ENCODE measurements at regions not wholly inside any gene's neighbourhood (a gene's known extent, or its start where the extent isn't known, plus 50 kb on each side); places are given as distances from the start of the nearest gene placed in this dataset.

DNA sequence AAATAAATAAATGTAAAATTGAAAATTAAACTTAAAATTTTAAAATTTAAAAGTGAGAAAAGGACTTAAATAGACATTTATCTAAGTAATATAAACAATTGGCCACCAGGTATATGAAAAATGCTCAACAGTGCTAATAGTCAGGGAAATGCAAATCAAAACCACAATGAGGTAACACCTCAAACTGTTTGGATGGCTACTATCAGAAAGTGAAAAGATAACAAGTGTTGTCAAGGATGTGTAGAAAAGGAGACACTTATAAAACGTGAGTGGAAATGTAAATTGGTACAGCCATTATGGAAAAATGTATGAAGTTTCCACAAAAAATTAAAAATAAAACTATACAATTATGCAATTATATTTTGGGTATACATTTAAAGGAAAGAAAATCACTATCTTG lies 752.2 kb downstream of the EFNB2 start:
- Histone ChIP-seq H3K27ac (ENCODE audit: low read length) (no peak overlapping the region), H3K27me3 (ENCODE audit: control insufficient read depth in 1 of 2, insufficient read depth in 2 of 2, low read length in 2 of 2) (no peaks in the 10 kb centered on the region), H3K4me1 (ENCODE audit: control insufficient read depth, insufficient read depth, low read length) (no peaks in the 10 kb centered on the region), H3K4me3 (ENCODE audit: low read length in 2 of 2) (no peak overlapping the region), H3K36me3 (ENCODE audit: control insufficient read depth in 2 of 2, insufficient read depth in 2 of 2, low read length in 2 of 2) (no peaks in the 10 kb centered on the region), H3K9ac (ENCODE audit: low read length in 2 of 2) (no peak overlapping the region), H3K9me3 (ENCODE audit: control insufficient read depth in 2 of 2, low read length in 2 of 2) (no peaks in the 10 kb centered on the region)

DNA sequence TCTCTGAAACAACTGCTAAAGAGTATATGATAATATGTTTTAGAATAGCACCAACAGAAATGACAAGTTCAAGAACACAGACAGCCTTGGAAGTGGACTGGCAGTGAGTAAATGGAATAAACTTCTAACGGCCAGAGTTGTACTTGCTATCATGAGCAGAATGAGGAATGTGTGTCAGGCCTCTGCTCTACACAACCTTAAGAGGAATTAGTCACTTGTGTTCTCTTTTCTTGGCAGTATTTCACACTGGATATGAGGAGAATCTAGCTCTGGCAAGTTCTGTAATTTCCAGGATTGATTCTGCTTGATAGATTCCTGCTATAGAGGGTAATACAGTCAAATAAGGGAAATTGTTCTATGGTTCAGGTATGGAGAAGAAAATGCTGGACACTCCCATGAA lies 757.3 kb downstream of the EFNB2 start:
- no peak overlapping the region for H3K9ac ChIP-seq (ENCODE audit: low read length in 2 of 2)
- no peak overlapping the region for H3K4me3 ChIP-seq (ENCODE audit: low read length in 2 of 2)
- H3K36me3 ChIP-seq (ENCODE audit: control insufficient read depth in 2 of 2, insufficient read depth in 2 of 2, low read length in 2 of 2): no peaks in the 10 kb centered on the region
- H3K9me3 ChIP-seq (ENCODE audit: control insufficient read depth in 2 of 2, low read length in 2 of 2): no peaks in the 10 kb centered on the region
- H3K27ac ChIP-seq (ENCODE audit: low read length): no peak overlapping the region
- H3K27me3 ChIP-seq (ENCODE audit: control insufficient read depth in 1 of 2, insufficient read depth in 2 of 2, low read length in 2 of 2): no peaks in the 10 kb centered on the region
- no peaks in the 10 kb centered on the region for H3K4me1 ChIP-seq (ENCODE audit: control insufficient read depth, insufficient read depth, low read length)

DNA sequence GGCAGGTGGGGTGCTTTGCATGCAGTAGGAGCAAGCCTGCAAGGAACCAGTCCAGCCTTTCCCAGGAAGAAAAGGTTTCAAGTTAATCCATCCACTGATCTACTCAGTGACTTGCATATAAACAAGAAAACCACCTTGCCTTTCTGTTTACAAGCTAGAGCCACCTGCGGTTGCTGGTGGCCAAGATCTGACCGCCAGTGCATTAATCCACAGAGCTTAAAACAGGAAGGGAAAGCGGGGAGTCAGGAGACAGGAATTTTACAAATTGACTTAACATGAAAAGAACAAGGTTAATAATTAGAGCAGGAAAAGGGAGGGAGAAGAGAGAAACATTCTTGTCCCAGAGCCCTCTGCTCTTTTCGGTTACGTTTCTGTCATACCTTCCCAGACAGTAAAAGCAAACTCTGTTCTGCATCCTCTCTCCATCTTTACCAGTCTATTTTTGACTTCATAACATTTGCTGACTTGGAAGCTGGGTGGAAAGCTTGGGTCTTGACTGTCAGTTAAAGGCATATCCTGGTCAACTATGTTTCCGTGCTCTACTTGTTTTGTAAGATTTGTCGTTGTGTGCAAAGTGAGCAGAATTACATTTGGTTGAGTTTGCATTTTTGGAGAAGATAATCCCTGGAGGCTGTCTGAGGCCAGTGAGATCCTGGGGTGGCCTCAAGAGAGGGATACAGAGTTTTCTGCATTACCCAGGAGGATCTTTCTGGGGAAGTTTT lies 760.6 kb downstream of the EFNB2 start:
- H3K27ac ChIP-seq (ENCODE audit: low read length): no peak overlapping the region
- H3K9ac ChIP-seq (ENCODE audit: low read length in 2 of 2): no peak overlapping the region
- no peaks in the 10 kb centered on the region for H3K27me3 ChIP-seq (ENCODE audit: control insufficient read depth in 1 of 2, insufficient read depth in 2 of 2, low read length in 2 of 2)
- H3K9me3 ChIP-seq (ENCODE audit: control insufficient read depth in 2 of 2, low read length in 2 of 2): no peaks in the 10 kb centered on the region
- H3K4me3 ChIP-seq (ENCODE audit: low read length in 2 of 2): peak overlapping the region in 1 of 2 donors; percentile 9
- no peaks in the 10 kb centered on the region for H3K4me1 ChIP-seq (ENCODE audit: control insufficient read depth, insufficient read depth, low read length)
- H3K36me3 ChIP-seq (ENCODE audit: control insufficient read depth in 2 of 2, insufficient read depth in 2 of 2, low read length in 2 of 2): no peaks in the 10 kb centered on the region

DNA sequence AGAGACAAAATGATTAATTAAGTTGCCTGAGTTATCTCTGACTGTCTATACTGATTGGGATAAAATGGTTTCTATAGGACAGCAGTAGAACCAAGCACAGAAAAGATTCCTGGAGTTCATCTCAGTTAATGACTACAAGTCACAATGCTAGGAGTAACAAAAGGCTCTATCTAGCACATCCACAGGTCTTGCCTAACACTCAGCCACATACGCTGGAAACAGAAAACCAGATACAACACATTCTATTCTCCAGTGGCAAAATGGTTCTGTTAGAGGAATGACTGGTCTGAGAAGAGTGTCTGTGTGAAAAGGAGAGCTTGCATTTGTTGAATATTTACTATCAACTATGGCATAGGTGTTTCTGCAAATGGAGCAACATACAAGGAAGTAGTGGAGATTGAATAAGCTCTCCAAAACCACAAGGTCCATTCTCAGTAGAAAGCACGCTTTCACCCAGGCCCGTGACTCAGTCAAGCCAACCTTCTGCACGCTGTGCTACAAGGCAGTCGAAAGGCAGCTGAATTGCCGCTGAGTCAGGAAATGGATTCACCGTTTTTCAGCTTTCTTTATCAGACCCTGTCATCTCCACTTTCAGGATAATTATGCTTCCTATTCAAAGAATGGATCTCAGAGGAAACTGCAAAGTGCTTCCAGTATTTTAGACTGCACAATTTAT lies 761.5 kb downstream of the EFNB2 start:
- no peak overlapping the region for H3K4me3 ChIP-seq (ENCODE audit: low read length in 2 of 2)
- no peaks in the 10 kb centered on the region for H3K27me3 ChIP-seq (ENCODE audit: control insufficient read depth in 1 of 2, insufficient read depth in 2 of 2, low read length in 2 of 2)
- H3K4me1 ChIP-seq (ENCODE audit: control insufficient read depth, insufficient read depth, low read length): no peaks in the 10 kb centered on the region
- no peaks in the 10 kb centered on the region for H3K36me3 ChIP-seq (ENCODE audit: control insufficient read depth in 2 of 2, insufficient read depth in 2 of 2, low read length in 2 of 2)
- no peaks in the 10 kb centered on the region for H3K9me3 ChIP-seq (ENCODE audit: control insufficient read depth in 2 of 2, low read length in 2 of 2)
- no peak overlapping the region for H3K9ac ChIP-seq (ENCODE audit: low read length in 2 of 2)
- no peak overlapping the region for H3K27ac ChIP-seq (ENCODE audit: low read length)

DNA sequence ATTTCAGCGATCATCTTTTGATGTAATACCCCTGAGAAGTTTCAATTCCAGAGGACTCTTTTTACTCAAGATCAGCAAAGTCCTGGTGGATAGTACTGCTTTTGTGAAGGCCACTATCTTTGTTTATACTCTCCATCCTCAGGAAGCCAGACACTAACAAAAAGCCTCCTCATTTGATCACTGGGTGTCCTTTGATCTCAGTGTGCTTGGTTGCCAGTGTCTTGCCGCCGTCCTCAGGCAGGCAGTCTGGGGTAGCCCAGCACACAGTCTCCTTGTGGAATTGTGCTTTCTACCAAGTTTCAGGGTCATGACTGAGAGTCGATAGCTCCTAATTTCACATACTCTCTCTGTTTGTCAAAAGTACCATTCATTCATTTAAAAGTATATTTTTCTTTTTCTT lies 762.2 kb downstream of the EFNB2 start:
- Histone ChIP-seq H3K9ac (ENCODE audit: low read length in 2 of 2) (no peak overlapping the region), H3K27ac (ENCODE audit: low read length) (no peak overlapping the region), H3K36me3 (ENCODE audit: control insufficient read depth in 2 of 2, insufficient read depth in 2 of 2, low read length in 2 of 2) (no peaks in the 10 kb centered on the region), H3K9me3 (ENCODE audit: control insufficient read depth in 2 of 2, low read length in 2 of 2) (no peaks in the 10 kb centered on the region), H3K4me3 (ENCODE audit: low read length in 2 of 2) (no peak overlapping the region), H3K4me1 (ENCODE audit: control insufficient read depth, insufficient read depth, low read length) (no peaks in the 10 kb centered on the region), H3K27me3 (ENCODE audit: control insufficient read depth in 1 of 2, insufficient read depth in 2 of 2, low read length in 2 of 2) (no peaks in the 10 kb centered on the region)

DNA sequence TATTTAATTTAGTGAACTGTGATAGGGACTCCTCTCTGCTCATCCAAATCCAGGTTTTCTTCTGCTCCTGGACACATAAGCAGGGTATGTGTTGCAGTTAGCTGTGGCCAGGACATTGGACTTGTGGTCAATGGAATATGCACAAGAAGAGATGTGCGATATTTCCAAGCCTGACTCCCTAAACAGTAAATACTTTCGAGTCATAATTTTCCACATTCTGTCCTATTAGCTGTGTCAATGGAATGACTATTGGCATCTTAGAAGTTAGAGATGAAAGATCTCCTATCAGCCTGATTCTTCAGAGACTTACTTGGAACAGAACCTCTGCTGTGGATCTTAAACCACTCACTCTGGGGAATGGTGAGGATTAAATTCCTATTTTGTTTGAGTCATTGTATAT lies 771.0 kb downstream of the EFNB2 start:
- no peak overlapping the region for H3K27ac ChIP-seq (ENCODE audit: low read length)
- H3K36me3 ChIP-seq (ENCODE audit: control insufficient read depth in 2 of 2, insufficient read depth in 2 of 2, low read length in 2 of 2): no peaks in the 10 kb centered on the region
- H3K9ac ChIP-seq (ENCODE audit: low read length in 2 of 2): no peak overlapping the region
- no peaks in the 10 kb centered on the region for H3K9me3 ChIP-seq (ENCODE audit: control insufficient read depth in 2 of 2, low read length in 2 of 2)
- no peak overlapping the region for H3K4me3 ChIP-seq (ENCODE audit: low read length in 2 of 2)
- H3K27me3 ChIP-seq (ENCODE audit: control insufficient read depth in 1 of 2, insufficient read depth in 2 of 2, low read length in 2 of 2): no peaks in the 10 kb centered on the region
- no peaks in the 10 kb centered on the region for H3K4me1 ChIP-seq (ENCODE audit: control insufficient read depth, insufficient read depth, low read length)

DNA sequence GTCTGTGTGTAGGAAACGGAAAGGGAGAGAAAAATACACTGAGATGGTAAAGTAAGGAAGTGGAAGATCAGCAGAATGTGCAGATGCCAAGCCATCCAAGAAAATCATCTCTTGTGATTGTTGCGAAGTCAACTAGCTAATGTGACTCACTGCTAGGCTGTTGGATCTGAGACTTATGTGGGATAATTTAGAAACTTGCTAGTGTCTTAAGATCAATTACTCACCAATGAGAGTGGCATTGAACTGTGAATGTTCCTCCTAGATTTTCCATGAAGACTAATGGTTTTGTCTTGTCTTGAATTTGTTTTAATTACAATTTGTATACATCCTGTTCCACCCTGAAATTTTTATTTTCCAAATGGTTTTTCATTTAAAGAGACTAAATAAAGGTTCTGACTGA lies 771.6 kb downstream of the EFNB2 start:
- Histone ChIP-seq H3K9me3 (ENCODE audit: control insufficient read depth in 2 of 2, low read length in 2 of 2) (no peaks in the 10 kb centered on the region), H3K4me1 (ENCODE audit: control insufficient read depth, insufficient read depth, low read length) (no peaks in the 10 kb centered on the region), H3K27me3 (ENCODE audit: control insufficient read depth in 1 of 2, insufficient read depth in 2 of 2, low read length in 2 of 2) (no peaks in the 10 kb centered on the region), H3K27ac (ENCODE audit: low read length) (no peak overlapping the region), H3K4me3 (ENCODE audit: low read length in 2 of 2) (no peak overlapping the region), H3K9ac (ENCODE audit: low read length in 2 of 2) (no peak overlapping the region), H3K36me3 (ENCODE audit: control insufficient read depth in 2 of 2, insufficient read depth in 2 of 2, low read length in 2 of 2) (no peaks in the 10 kb centered on the region)

DNA sequence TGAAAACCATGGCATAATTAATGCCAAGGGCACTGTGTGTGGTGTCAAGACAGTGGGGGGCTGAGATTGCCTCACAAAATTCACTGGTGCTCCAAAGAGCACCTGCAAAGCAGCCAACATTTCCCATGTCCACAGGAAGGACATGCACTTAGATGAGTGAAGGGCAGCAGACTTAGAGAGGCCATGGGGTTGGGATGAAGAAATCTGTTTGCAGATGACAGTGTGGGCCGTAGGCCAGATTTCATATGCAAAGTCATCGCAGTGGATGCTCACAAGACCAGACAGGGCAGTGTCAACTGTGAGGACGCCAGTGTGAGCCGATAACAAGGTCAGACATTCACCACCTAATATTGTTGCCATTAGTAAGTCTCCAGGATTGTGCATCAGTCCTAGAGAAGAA lies 773.4 kb downstream of the EFNB2 start:
- H3K27me3 ChIP-seq (ENCODE audit: control insufficient read depth in 1 of 2, insufficient read depth in 2 of 2, low read length in 2 of 2): no peaks in the 10 kb centered on the region
- H3K9ac ChIP-seq (ENCODE audit: low read length in 2 of 2): no peak overlapping the region
- no peaks in the 10 kb centered on the region for H3K9me3 ChIP-seq (ENCODE audit: control insufficient read depth in 2 of 2, low read length in 2 of 2)
- no peaks in the 10 kb centered on the region for H3K4me1 ChIP-seq (ENCODE audit: control insufficient read depth, insufficient read depth, low read length)
- H3K4me3 ChIP-seq (ENCODE audit: low read length in 2 of 2): no peak overlapping the region
- H3K36me3 ChIP-seq (ENCODE audit: control insufficient read depth in 2 of 2, insufficient read depth in 2 of 2, low read length in 2 of 2): no peaks in the 10 kb centered on the region
- H3K27ac ChIP-seq (ENCODE audit: low read length): no peak overlapping the region

DNA sequence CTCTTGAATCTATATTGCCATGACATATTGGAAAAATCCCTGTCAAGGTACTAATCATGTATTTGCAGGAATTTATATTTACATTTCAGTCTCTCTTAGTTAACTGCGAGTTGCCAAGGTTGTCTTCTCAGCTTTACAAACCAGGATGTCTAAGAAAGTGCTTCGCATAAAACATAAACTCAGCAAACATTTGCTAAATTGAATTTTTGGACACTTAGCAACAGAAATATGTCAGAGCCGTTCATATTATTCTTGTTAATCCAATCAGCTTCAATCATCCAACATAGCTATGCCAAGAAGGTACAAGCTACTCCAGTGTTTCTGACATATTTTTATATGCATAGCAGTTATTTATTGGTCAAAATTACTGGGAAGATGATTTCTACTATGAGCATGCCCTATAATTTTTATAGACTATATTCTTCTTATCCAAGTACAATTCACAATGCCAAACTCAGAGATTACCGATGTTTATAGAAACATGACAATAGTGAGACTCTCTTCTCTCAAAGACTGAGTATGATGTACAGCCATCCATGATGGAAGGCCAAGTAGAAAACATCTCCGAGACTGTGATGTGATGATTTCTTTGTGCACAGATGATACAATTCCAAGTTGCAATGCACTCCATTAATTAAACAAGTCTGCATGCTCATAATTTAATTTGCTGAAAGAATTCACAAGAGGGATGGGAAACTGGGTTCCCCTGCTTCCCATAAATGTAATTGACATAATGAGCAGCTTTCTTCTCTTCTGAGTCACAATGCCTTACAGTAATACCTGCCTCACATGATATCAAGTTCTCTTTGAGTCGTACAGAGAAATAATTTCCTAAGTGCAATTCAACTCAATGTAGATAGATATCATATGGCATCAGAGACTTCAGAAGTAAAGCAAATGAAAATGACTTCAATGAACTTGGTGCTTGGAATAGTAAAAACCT lies 776.3 kb downstream of the EFNB2 start:
- no peak overlapping the region for H3K4me3 ChIP-seq (ENCODE audit: low read length in 2 of 2)

DNA sequence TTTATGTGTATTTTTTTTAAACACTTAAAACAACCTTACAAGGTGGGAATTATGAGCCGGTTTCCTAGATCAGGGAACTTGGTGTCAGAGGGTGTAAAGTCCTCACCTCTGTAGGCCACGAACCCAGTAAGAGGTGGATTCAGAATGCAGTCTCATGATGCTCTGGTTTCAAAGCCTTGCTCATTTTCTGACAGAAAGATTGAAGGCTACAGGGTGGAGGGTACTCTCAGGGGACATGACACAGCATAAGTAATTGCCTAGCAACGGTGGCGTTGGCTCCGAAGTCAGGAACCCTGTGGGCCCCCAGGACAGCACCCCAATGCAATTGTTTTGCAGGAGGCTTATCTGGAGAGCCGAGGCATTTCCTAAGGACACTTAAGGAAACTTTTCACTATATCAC lies 794.7 kb downstream of the EFNB2 start:
- no peaks in the 10 kb centered on the region for H3K27me3 ChIP-seq (ENCODE audit: control insufficient read depth in 1 of 2, insufficient read depth in 2 of 2, low read length in 2 of 2)

More for the DNA sequence above, 776.3 kb downstream of the EFNB2 start:
- Histone ChIP-seq H3K36me3 (ENCODE audit: control insufficient read depth in 2 of 2, insufficient read depth in 2 of 2, low read length in 2 of 2) (no peaks in the 10 kb centered on the region), H3K27me3 (ENCODE audit: control insufficient read depth in 1 of 2, insufficient read depth in 2 of 2, low read length in 2 of 2) (no peaks in the 10 kb centered on the region), H3K27ac (ENCODE audit: low read length) (no peak overlapping the region), H3K4me1 (ENCODE audit: control insufficient read depth, insufficient read depth, low read length) (no peaks in the 10 kb centered on the region), H3K9ac (ENCODE audit: low read length in 2 of 2) (no peak overlapping the region), H3K9me3 (ENCODE audit: control insufficient read depth in 2 of 2, low read length in 2 of 2) (no peaks in the 10 kb centered on the region)

More for the DNA sequence above, 794.7 kb downstream of the EFNB2 start:
- Histone ChIP-seq H3K27ac (ENCODE audit: low read length) (no peak overlapping the region), H3K9ac (ENCODE audit: low read length in 2 of 2) (no peak overlapping the region), H3K4me3 (ENCODE audit: low read length in 2 of 2) (no peak overlapping the region), H3K4me1 (ENCODE audit: control insufficient read depth, insufficient read depth, low read length) (no peaks in the 10 kb centered on the region), H3K9me3 (ENCODE audit: control insufficient read depth in 2 of 2, low read length in 2 of 2) (no peaks in the 10 kb centered on the region), H3K36me3 (ENCODE audit: control insufficient read depth in 2 of 2, insufficient read depth in 2 of 2, low read length in 2 of 2) (no peaks in the 10 kb centered on the region)
